HepG2 (cell line): ENCODE measurements at regions not wholly inside any gene's neighbourhood (a gene's known extent, or its start where the extent isn't known, plus 50 kb on each side); places are given as distances from the start of the nearest gene placed in this dataset.

Experiments
- ATAC-seq: fragments of 200-7000 bp; cut with Tn5 transposase; 3 replicates; pipeline ENCODE4 v1.9.1; 2020; ENCODE audit warnings: mild to moderate bottlenecking, moderate library complexity
- BruUV-seq: library from RNA; stranded (reverse); fragments of 400-500 nt; replicated peaks from 2 replicates; lab custom pipeline; 2021; lab: Mats Ljungman, UMichigan
- CTCF ChIA-PET: fragments of 300-600 bp; formaldehyde crosslinking; extraction: SDS; loops from one replicate; lab custom pipeline; 2021; ENCODE audit warnings: low total read pairs, inconsistent platforms, low intra/inter-chr PET ratio; lab: Yijun Ruan, JAX
- POLR2A ChIA-PET: fragments of 350-600 bp; sonication (Branson Sonifier 250); formaldehyde crosslinking; loops from one replicate; lab custom pipeline; 2020; ENCODE audit warnings: antibody characterized with exemption, inconsistent platforms; lab: Yijun Ruan, JAX
- DNase-seq: peaks from one replicate; pipeline ENCODE4 v3.0.0-alpha.2; 2015; ENCODE audit warnings: low spot score
- FAIRE-seq: peaks from 3 replicates; lab custom pipeline; 2011; peaks lifted over from hg19 to GRCh38; lab: Jason Lieb, UNC
- H2AFZ ChIP-seq: one replicate; pipeline ENCODE4 v1.6.1; 2011; ENCODE audit warnings: low read length, inconsistent platforms
- H3K27ac ChIP-seq: fragments of 300-600 bp; 3 replicates; pipeline ENCODE4 v1.8.0; 2011; ENCODE audit warnings: mixed run types, mild to moderate bottlenecking, mixed read lengths, low read length, inconsistent platforms; ENCODE audit not compliant: insufficient read depth; ENCODE audit errors: extremely low read length
- H3K27me3 ChIP-seq, 2 experiments: fragments of 200-600 bp in 1 of 2; 2 replicates in 1 of 2; 3 replicates in 1 of 2; pipeline versions ENCODE4 v1.6.0 to v1.8.0; 2011; ENCODE audit warnings: low read length in 2 of 2, mild to moderate bottlenecking in 2 of 2, moderate library complexity in 2 of 2, inconsistent platforms in 1 of 2; ENCODE audit not compliant: insufficient read depth in 2 of 2, control insufficient read depth in 1 of 2
- H3K36me3 ChIP-seq, 2 experiments: fragments of 200-600 bp in 1 of 2; replicated peaks in 1 of 2; 2 replicates in 1 of 2; 3 replicates in 1 of 2; pipeline versions ENCODE4 v1.5.1 to v1.8.0; 2011; ENCODE audit warnings: low read length in 2 of 2, inconsistent platforms in 1 of 2; ENCODE audit not compliant: insufficient read depth in 2 of 2, control insufficient read depth in 1 of 2
- H3K4me1 ChIP-seq: 2 replicates; pipeline ENCODE4 v1.5.1; 2012; ENCODE audit warnings: low read length, inconsistent platforms; ENCODE audit not compliant: insufficient read depth
- H3K4me2 ChIP-seq: 2 replicates; pipeline ENCODE4 v1.6.0; 2011; ENCODE audit warnings: low read depth, low read length, inconsistent platforms
- H3K4me3 ChIP-seq, 3 experiments: fragments of 200-600 bp in 1 of 3; sonication (generic), shearing (Covaris generic) in 1 of 3; replicated peaks in 1 of 3; 2 replicates each; pipeline ENCODE4 v1.5.1; 2011 to 2016; ENCODE audit warnings: low read length in 3 of 3, inconsistent platforms in 2 of 3, low read depth in 2 of 3, mild to moderate bottlenecking in 2 of 3, control low read depth in 1 of 3, mixed read lengths in 1 of 3; ENCODE audit not compliant: insufficient read depth in 1 of 3
- H3K79me2 ChIP-seq: one replicate; pipeline ENCODE4 v1.6.1; 2011; ENCODE audit warnings: low read length, inconsistent platforms; ENCODE audit not compliant: insufficient read depth
- H3K9ac ChIP-seq: 2 replicates; pipeline ENCODE4 v1.6.0; 2011; ENCODE audit warnings: mild to moderate bottlenecking, low read depth, low read length, inconsistent platforms; ENCODE audit not compliant: insufficient read depth
- H3K9me3 ChIP-seq: 2 replicates; pipeline ENCODE4 v1.5.1; 2012; ENCODE audit warnings: mild to moderate bottlenecking, low read length
- H4K20me1 ChIP-seq: 2 replicates; pipeline ENCODE4 v1.6.0; 2011; ENCODE audit warnings: inconsistent platforms, mild to moderate bottlenecking, low read length, moderate library complexity; ENCODE audit not compliant: insufficient read depth
- MAFG ChIP-seq: sonication (generic); formaldehyde crosslinking; IDR thresholded peaks from 2 replicates; pipeline ENCODE4 v1.5.1; 2020; ENCODE audit warnings: mild to moderate bottlenecking, missing genetic modification reagents
- MLXIP ChIP-seq: sonication (generic); formaldehyde crosslinking; IDR thresholded peaks from 2 replicates; pipeline ENCODE4 v1.9.0; 2021; ENCODE audit warnings: missing genetic modification reagents, borderline replicate concordance
- POGK ChIP-seq: sonication (generic); formaldehyde crosslinking; conservative IDR thresholded peaks from 2 replicates; pipeline ENCODE4 v1.8.0; 2022; ENCODE audit warnings: mild to moderate bottlenecking, moderate library complexity, missing genetic modification reagents
- SP140L ChIP-seq: sonication (generic); formaldehyde crosslinking; IDR thresholded peaks from 2 replicates; pipeline ENCODE4 v1.4.0; 2020; ENCODE audit warnings: missing genetic modification reagents, borderline replicate concordance
- ZNF331 ChIP-seq: sonication (generic); formaldehyde crosslinking; IDR thresholded peaks from 2 replicates; pipeline ENCODE4 v1.4.0; 2020; ENCODE audit warnings: missing genetic modification reagents
- WGBS: methylation state at CpG from one replicate; pipeline ENCODE4 v1.1.6; 2017; ENCODE audit warnings: low lambda C conversion rate; 5-methylcytosine and 5-hydroxymethylcytosine counted together
- in situ Hi-C: cut with HindIII; loops from 2 replicates; pipeline ENCODE4 v1.10.0; 2017; ENCODE audit warnings: low pct_unique_long_range_greater_than_20kb; ENCODE audit not compliant: extremely low pct_ligation_motif_present
- intact Hi-C: fragments of 100-400 bp; cut with micrococcal nuclease; formaldehyde crosslinking; loops from one replicate; pipeline ENCODE4 v1.10.0; 2022; ENCODE audit not compliant: unreplicated experiment
- TF ChIP-seq, protein P1 (sequence below): sonication (generic); formaldehyde crosslinking; IDR thresholded peaks from 2 replicates; pipeline ENCODE4; 2020; ENCODE audit warnings: missing genetic modification reagents, mild to moderate bottlenecking, borderline replicate concordance

- TF ChIP-seq ZNF331 (CRISPR knock-in tag), result no peak
These were observed 425.6 kb downstream of the TSHZ3 start (continued) for GRCh38 chr19:30923621-30924020.

GRCh38 chr19:30923096-30923495 is 426.1 kb downstream of the TSHZ3 start:
- POLR2A ChIA-PET, result no interaction called here
- H2AFZ ChIP-seq, result no peak overlapping the region
- H3K4me3 ChIP-seq, result no peak overlapping the region
- no peak for DNase-seq
- BruUV-seq, result no TSS peak
- H3K27ac ChIP-seq, result no peak overlapping the region
- H3K4me1 ChIP-seq, result no peaks in the 10 kb centered on the region
- in situ Hi-C loops, result no loop called here
- no peak for ATAC-seq
- CTCF ChIA-PET, result no interaction called here
- intact Hi-C loops, result no loop called here
- H4K20me1 ChIP-seq, result no peaks in the 10 kb centered on the region
- H3K4me2 ChIP-seq, result no peak overlapping the region
- TF ChIP-seq MLXIP (no peak), MAFG (no peak), POGK (CRISPR knock-in tag) (no peak), SP140L (CRISPR knock-in tag) (no peak)
- TF ChIP-seq, protein P1, sequence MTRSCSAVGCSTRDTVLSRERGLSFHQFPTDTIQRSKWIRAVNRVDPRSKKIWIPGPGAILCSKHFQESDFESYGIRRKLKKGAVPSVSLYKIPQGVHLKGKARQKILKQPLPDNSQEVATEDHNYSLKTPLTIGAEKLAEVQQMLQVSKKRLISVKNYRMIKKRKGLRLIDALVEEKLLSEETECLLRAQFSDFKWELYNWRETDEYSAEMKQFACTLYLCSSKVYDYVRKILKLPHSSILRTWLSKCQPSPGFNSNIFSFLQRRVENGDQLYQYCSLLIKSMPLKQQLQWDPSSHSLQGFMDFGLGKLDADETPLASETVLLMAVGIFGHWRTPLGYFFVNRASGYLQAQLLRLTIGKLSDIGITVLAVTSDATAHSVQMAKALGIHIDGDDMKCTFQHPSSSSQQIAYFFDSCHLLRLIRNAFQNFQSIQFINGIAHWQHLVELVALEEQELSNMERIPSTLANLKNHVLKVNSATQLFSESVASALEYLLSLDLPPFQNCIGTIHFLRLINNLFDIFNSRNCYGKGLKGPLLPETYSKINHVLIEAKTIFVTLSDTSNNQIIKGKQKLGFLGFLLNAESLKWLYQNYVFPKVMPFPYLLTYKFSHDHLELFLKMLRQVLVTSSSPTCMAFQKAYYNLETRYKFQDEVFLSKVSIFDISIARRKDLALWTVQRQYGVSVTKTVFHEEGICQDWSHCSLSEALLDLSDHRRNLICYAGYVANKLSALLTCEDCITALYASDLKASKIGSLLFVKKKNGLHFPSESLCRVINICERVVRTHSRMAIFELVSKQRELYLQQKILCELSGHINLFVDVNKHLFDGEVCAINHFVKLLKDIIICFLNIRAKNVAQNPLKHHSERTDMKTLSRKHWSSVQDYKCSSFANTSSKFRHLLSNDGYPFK (CRISPR knock-in tag), result no peak
- FAIRE-seq, result no peak
- 15% methylated on average over 4 of the region's 4 CpGs for WGBS
- no peaks in the 10 kb centered on the region; a peak in 1 of 5 replicates for H3K27me3 ChIP-seq
- peaks cover 92% of the 10 kb centered on the region for H3K9me3 ChIP-seq
- no peak overlapping the region for H3K9ac ChIP-seq
- no peaks in the 10 kb centered on the region for H3K79me2 ChIP-seq
- H3K36me3 ChIP-seq, result no peaks in the 10 kb centered on the region
